CD8-positive, alpha-beta memory T cell (primary cell): ENCODE measurements at regions not wholly inside any gene's neighbourhood (a gene's known extent, or its start where the extent isn't known, plus 50 kb on each side); places are given as distances from the start of the nearest gene placed in this dataset.

Source experiments
- CTCF ChIA-PET: fragments of 350-600 bp; sonication (Branson Sonifier 250); formaldehyde crosslinking; loops from one replicate; lab custom pipeline; 2021; ENCODE audit warnings: antibody characterized with exemption; lab: Charles Lee
- POLR2A ChIA-PET: fragments of 350-600 bp; sonication (Branson Sonifier 250); formaldehyde crosslinking; loops from one replicate; lab custom pipeline; 2021; ENCODE audit warnings: antibody characterized with exemption; lab: Charles Lee
- DNase-seq, 5 donors: peaks; one replicate each; pipeline versions ENCODE4 v3.0.0 to v3.0.0-alpha.2; 2020 to 2022; ENCODE audit warnings: mixed read lengths in 1 of 5
- H3K27ac ChIP-seq: one replicate; pipeline ENCODE4 v1.7.0; 2013; ENCODE audit warnings: low read depth, mild to moderate bottlenecking, low read length, moderate library complexity
- H3K27me3 ChIP-seq: 2 replicates; pipeline ENCODE4 v1.7.0; 2013; ENCODE audit warnings: low read length, mild to moderate bottlenecking; ENCODE audit not compliant: insufficient read depth, poor library complexity, severe bottlenecking
- H3K36me3 ChIP-seq: 2 replicates; pipeline ENCODE4 v1.7.0; 2013; ENCODE audit warnings: mild to moderate bottlenecking, low read length, moderate library complexity; ENCODE audit not compliant: insufficient read depth
- H3K4me1 ChIP-seq: 2 replicates; pipeline ENCODE4 v1.7.0; 2013; ENCODE audit warnings: mild to moderate bottlenecking, low read length, moderate library complexity; ENCODE audit not compliant: insufficient read depth
- H3K4me3 ChIP-seq: 2 replicates; pipeline ENCODE4 v1.7.0; 2013; ENCODE audit warnings: mild to moderate bottlenecking, low read length
- H3K9me3 ChIP-seq: 2 replicates; pipeline ENCODE4 v1.7.0; 2013; ENCODE audit warnings: mild to moderate bottlenecking, low read length
- H3K27ac Mint-ChIP-seq, 8 donors: one replicate each; pipeline ENCODE4 v1.8.0; 2020 to 2021; ENCODE audit warnings: mixed read lengths in 8 of 8, mild to moderate bottlenecking in 6 of 8, inconsistent platforms in 3 of 8, moderate library complexity in 3 of 8
- H3K27me3 Mint-ChIP-seq, 2 donors: one replicate each; pipeline ENCODE4 v1.8.0; 2020 to 2021; ENCODE audit warnings: mixed read lengths in 2 of 2, mild to moderate bottlenecking in 1 of 2, moderate library complexity in 1 of 2
- H3K36me3 Mint-ChIP-seq, 3 donors: one replicate each; pipeline ENCODE4 v1.8.0; 2020 to 2021; ENCODE audit warnings: mixed read lengths in 3 of 3, inconsistent platforms in 1 of 3, mild to moderate bottlenecking in 1 of 3
- H3K4me1 Mint-ChIP-seq, 3 donors: one replicate each; pipeline ENCODE4 v1.8.0; 2020 to 2021; ENCODE audit warnings: mixed read lengths in 3 of 3, inconsistent platforms in 1 of 3, mild to moderate bottlenecking in 1 of 3
- H3K4me3 Mint-ChIP-seq, 7 donors: one replicate each; pipeline ENCODE4 v1.8.0; 2020 to 2021; ENCODE audit warnings: mixed read lengths in 7 of 7, mild to moderate bottlenecking in 6 of 7, moderate library complexity in 4 of 7, inconsistent platforms in 2 of 7
- H3K9me3 Mint-ChIP-seq, 5 donors: one replicate each; pipeline ENCODE4 v1.8.0; 2020 to 2022; ENCODE audit warnings: mixed read lengths in 5 of 5, mild to moderate bottlenecking in 3 of 5, moderate library complexity in 2 of 5, inconsistent platforms in 1 of 5

DNA sequence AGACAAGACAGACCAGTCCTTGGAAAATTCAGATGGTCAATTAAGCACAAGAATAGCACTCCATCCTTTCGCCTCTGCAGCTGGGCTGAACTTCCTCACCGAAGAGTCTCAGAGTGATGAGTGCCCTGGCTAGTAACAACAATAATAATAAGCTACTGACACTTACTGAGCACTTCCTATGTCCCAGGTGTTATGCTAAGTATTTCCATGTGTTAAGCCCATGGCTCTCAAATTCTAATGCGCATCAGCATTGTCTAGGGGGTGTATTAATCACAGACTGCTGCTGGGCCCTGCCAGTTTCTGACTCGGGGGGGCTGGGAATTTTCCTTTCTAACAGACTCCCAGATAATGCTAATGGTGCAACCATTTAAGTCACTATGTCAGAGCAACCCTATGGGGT lies 118.2 kb upstream of the LRFN2 start:
- H3K27ac ChIP-seq, result no peak overlapping the region
- H3K36me3 Mint-ChIP-seq, result no peaks in the 10 kb centered on the region
- no peaks in the 10 kb centered on the region for H3K36me3 ChIP-seq
- H3K4me1 Mint-ChIP-seq, result no peaks in the 10 kb centered on the region
- peaks cover 0 to 2% (median 0%) of the 10 kb centered on the region in 5 donors for H3K9me3 Mint-ChIP-seq
- CTCF ChIA-PET, result no interaction called here
- peaks cover 15 to 29% of the 10 kb centered on the region in 2 donors for H3K27me3 Mint-ChIP-seq
- no peaks in the 10 kb centered on the region for H3K9me3 ChIP-seq
- H3K4me3 ChIP-seq, result no peak overlapping the region
- no peaks in the 10 kb centered on the region for H3K4me1 ChIP-seq
- no peak for DNase-seq
- H3K4me3 Mint-ChIP-seq, result no peak overlapping the region
- peaks cover 2% of the 10 kb centered on the region for H3K27me3 ChIP-seq
- POLR2A ChIA-PET, result no interaction called here
- no peak overlapping the region for H3K27ac Mint-ChIP-seq

- peaks cover 9 to 38% of the 10 kb centered on the region in 2 donors for H3K27me3 Mint-ChIP-seq
- ChIA-PET CTCF (no interaction called here), POLR2A (no interaction called here)
Measured at GRCh38 chr6:40701352-40702007, 114.3 kb upstream of the LRFN2 start.

DNA sequence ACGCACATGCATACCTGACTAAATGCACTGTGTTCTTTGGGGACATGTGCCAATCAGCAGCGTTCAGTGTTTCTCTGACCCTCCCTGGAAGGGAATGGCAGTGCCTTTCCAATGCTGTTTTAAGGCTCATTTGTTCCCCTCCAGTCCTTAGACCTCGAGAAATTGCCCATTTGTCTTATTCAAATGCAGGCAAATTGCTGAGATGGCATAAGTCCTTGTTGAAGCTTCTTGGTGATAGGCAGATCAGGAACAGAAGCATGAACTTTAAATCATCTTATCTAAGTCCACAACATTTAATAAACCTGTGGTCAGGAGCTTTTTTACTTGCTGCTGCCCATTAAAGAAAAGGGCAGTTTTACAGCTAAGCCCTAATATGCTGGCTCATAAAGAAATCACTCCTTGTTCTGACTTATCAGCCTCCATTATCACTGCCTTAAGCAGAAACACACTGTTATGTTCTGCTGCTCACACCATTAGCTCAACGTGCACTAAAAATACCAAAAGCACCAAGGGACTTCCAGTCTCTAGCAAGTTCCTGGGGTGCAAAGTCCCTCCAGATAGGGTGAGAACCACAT lies 112.9 kb upstream of the LRFN2 start:
- H3K9me3 Mint-ChIP-seq, result no peaks in the 10 kb centered on the region
- no peaks in the 10 kb centered on the region for H3K4me1 Mint-ChIP-seq
- Histone ChIP-seq H3K4me1 (no peaks in the 10 kb centered on the region), H3K27ac (no peak overlapping the region), H3K27me3 (peaks cover 5% of the 10 kb centered on the region), H3K36me3 (no peaks in the 10 kb centered on the region), H3K4me3 (no peak overlapping the region), H3K9me3 (no peaks in the 10 kb centered on the region)
- no peak overlapping the region for H3K27ac Mint-ChIP-seq
- ChIA-PET POLR2A (no interaction called here), CTCF (no interaction called here)
- H3K4me3 Mint-ChIP-seq, result no peak overlapping the region
- no peak for DNase-seq
- no peaks in the 10 kb centered on the region for H3K36me3 Mint-ChIP-seq
- H3K27me3 Mint-ChIP-seq, result peaks cover 5 to 35% of the 10 kb centered on the region in 2 donors

More at GRCh38 chr6:40701352-40702007, 114.3 kb upstream of the LRFN2 start:
- H3K36me3 Mint-ChIP-seq, result no peaks in the 10 kb centered on the region
- Histone ChIP-seq H3K4me1 (no peaks in the 10 kb centered on the region), H3K27me3 (peaks cover 5% of the 10 kb centered on the region), H3K36me3 (no peaks in the 10 kb centered on the region), H3K4me3 (no peak overlapping the region), H3K9me3 (no peaks in the 10 kb centered on the region), H3K27ac (no peak overlapping the region)
- no peak overlapping the region for H3K27ac Mint-ChIP-seq
- no peak overlapping the region for H3K4me3 Mint-ChIP-seq
- no peaks in the 10 kb centered on the region for H3K4me1 Mint-ChIP-seq
- H3K9me3 Mint-ChIP-seq, result no peaks in the 10 kb centered on the region
- no peak for DNase-seq

GRCh38 chr6:40695750-40696415 lies 108.7 kb upstream of the LRFN2 start:
- H3K4me3 ChIP-seq, result no peak overlapping the region
- H3K4me3 Mint-ChIP-seq, result no peak overlapping the region
- CTCF ChIA-PET, result no interaction called here
- H3K27ac Mint-ChIP-seq, result no peak overlapping the region
- H3K9me3 ChIP-seq, result no peaks in the 10 kb centered on the region
- no peaks in the 10 kb centered on the region for H3K36me3 Mint-ChIP-seq
- H3K4me1 ChIP-seq, result no peaks in the 10 kb centered on the region
- H3K9me3 Mint-ChIP-seq, result peaks cover 0 to 2% (median 0%) of the 10 kb centered on the region in 5 donors
- H3K4me1 Mint-ChIP-seq, result no peaks in the 10 kb centered on the region
- no peaks in the 10 kb centered on the region for H3K36me3 ChIP-seq
- H3K27me3 Mint-ChIP-seq, result peaks cover 0 to 11% of the 10 kb centered on the region in 2 donors
- H3K27me3 ChIP-seq, result peaks cover 5% of the 10 kb centered on the region
- H3K27ac ChIP-seq, result no peak overlapping the region
- POLR2A ChIA-PET, result no interaction called here
- DNase-seq, result no peak

DNA sequence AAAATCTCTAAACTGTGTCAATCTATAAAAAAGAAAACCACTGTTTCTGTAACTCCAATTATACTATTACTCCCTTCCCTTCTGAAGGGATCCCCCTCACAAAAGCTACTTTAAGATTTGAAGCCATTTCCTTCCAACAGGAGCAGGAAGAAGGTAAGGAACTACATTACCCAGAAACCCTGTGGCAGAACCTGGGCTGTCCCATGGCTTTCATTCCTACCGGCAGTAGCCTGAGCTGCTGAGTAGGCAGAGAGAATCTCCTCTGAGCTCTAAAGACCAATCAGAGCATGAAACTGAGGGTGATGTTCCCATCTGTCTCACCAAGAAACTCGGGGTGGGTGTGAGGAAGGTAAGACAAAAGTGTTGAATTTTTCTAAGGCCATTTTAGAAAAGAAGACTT lies 108.0 kb upstream of the LRFN2 start:
- peaks cover 0 to 2% (median 0%) of the 10 kb centered on the region in 5 donors for H3K9me3 Mint-ChIP-seq
- DNase-seq, result no peak
- peaks cover under 1% of the 10 kb centered on the region for H3K27me3 ChIP-seq
- no peaks in the 10 kb centered on the region for H3K4me1 Mint-ChIP-seq
- ChIA-PET POLR2A (no interaction called here), CTCF (no interaction called here)
- no peaks in the 10 kb centered on the region for H3K36me3 Mint-ChIP-seq
- H3K4me3 ChIP-seq, result no peak overlapping the region
- no peak overlapping the region for H3K27ac Mint-ChIP-seq
- H3K36me3 ChIP-seq, result no peaks in the 10 kb centered on the region
- H3K27ac ChIP-seq, result no peak overlapping the region
- no peaks in the 10 kb centered on the region for H3K4me1 ChIP-seq
- H3K4me3 Mint-ChIP-seq, result no peak overlapping the region
- no peaks in the 10 kb centered on the region for H3K9me3 ChIP-seq
- H3K27me3 Mint-ChIP-seq, result peaks cover 2 to 11% of the 10 kb centered on the region in 2 donors

DNA sequence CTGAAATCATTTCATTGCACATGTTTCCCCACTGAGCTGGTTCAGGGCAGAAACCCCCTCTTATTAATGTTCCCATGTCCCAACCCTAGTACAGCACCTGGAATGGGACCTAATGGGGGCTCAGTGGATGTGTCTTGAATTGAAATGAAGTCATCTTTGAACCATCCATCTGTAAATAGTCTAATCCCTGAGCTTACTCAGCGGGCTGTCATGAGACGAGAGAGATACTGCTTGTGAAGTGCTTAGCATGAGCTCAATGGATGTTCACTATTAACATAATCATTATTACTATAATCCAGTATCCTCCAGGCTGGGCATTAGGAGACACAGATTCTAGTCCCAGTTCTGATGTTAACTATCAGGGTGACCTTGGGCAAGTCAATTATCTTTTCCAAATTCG lies 106.6 kb upstream of the LRFN2 start:
- CTCF ChIA-PET, result no interaction called here
- no peaks in the 10 kb centered on the region for H3K27me3 ChIP-seq
- H3K9me3 Mint-ChIP-seq, result peaks cover 0 to 2% (median 0%) of the 10 kb centered on the region in 5 donors
- H3K4me1 ChIP-seq, result no peaks in the 10 kb centered on the region
- H3K36me3 ChIP-seq, result no peaks in the 10 kb centered on the region
- H3K27me3 Mint-ChIP-seq, result peaks cover 5 to 11% of the 10 kb centered on the region in 2 donors
- H3K36me3 Mint-ChIP-seq, result no peaks in the 10 kb centered on the region
- no peak overlapping the region for H3K27ac ChIP-seq
- DNase-seq, result no peak
- H3K4me1 Mint-ChIP-seq, result no peaks in the 10 kb centered on the region
- H3K4me3 ChIP-seq, result no peak overlapping the region
- no peak overlapping the region for H3K4me3 Mint-ChIP-seq
- POLR2A ChIA-PET, result no interaction called here
- H3K9me3 ChIP-seq, result no peaks in the 10 kb centered on the region
- no peak overlapping the region for H3K27ac Mint-ChIP-seq

- ChIA-PET CTCF (no interaction called here), POLR2A (no interaction called here)
- DNase-seq, result no peak
- H3K4me3 ChIP-seq, result no peak overlapping the region
- Mint-ChIP-seq H3K4me1 (no peaks in the 10 kb centered on the region), H3K9me3 (peaks cover 0 to 2% (median 0%) of the 10 kb centered on the region in 5 donors), H3K27ac (no peak overlapping the region), H3K4me3 (no peak overlapping the region), H3K27me3 (peaks cover 11 to 24% of the 10 kb centered on the region in 2 donors), H3K36me3 (no peaks in the 10 kb centered on the region)
- no peaks in the 10 kb centered on the region for H3K9me3 ChIP-seq
- no peak overlapping the region for H3K27ac ChIP-seq
- H3K4me1 ChIP-seq, result no peaks in the 10 kb centered on the region
- H3K36me3 ChIP-seq, result no peaks in the 10 kb centered on the region
- H3K27me3 ChIP-seq, result no peaks in the 10 kb centered on the region
Measured at GRCh38 chr6:40692337-40692736, 105.2 kb upstream of the LRFN2 start.

DNA sequence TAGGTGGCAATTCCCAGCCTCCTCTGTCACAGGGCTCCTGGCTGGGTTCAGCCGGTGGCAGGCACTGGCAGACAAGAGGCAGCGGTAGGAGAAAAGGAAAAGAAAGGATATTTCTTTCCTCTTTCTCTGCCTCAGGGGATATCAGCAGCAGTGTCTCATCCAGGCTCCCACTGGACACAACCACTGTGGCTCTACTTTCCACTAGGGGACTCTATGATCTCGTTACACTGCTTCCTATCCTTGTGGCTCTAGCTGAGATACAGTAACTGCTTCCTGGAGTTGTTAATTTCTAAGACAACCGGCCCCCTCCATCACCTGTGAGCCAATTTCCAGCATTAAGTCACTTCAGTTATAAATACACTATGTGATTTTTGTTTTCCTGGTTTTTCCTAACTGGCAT lies 102.0 kb upstream of the LRFN2 start:
- H3K4me3 Mint-ChIP-seq, result no peak overlapping the region
- Histone ChIP-seq H3K9me3 (no peaks in the 10 kb centered on the region), H3K27ac (no peak overlapping the region), H3K36me3 (no peaks in the 10 kb centered on the region), H3K4me3 (no peak overlapping the region), H3K27me3 (no peaks in the 10 kb centered on the region), H3K4me1 (no peaks in the 10 kb centered on the region)
- no peaks in the 10 kb centered on the region for H3K4me1 Mint-ChIP-seq
- H3K36me3 Mint-ChIP-seq, result no peaks in the 10 kb centered on the region
- peaks cover 20 to 22% of the 10 kb centered on the region in 2 donors for H3K27me3 Mint-ChIP-seq
- CTCF ChIA-PET, result no interaction called here
- H3K27ac Mint-ChIP-seq, result no peak overlapping the region
- POLR2A ChIA-PET, result no interaction called here
- H3K9me3 Mint-ChIP-seq, result peaks cover 0 to 12% (median 4%) of the 10 kb centered on the region in 5 donors
- no peak for DNase-seq
